ENCODE measurements at regions not wholly inside any gene's neighbourhood (a gene's known extent, or its start where the extent isn't known, plus 50 kb on each side); places are given as distances from the start of the nearest gene placed in this dataset.

DNA sequence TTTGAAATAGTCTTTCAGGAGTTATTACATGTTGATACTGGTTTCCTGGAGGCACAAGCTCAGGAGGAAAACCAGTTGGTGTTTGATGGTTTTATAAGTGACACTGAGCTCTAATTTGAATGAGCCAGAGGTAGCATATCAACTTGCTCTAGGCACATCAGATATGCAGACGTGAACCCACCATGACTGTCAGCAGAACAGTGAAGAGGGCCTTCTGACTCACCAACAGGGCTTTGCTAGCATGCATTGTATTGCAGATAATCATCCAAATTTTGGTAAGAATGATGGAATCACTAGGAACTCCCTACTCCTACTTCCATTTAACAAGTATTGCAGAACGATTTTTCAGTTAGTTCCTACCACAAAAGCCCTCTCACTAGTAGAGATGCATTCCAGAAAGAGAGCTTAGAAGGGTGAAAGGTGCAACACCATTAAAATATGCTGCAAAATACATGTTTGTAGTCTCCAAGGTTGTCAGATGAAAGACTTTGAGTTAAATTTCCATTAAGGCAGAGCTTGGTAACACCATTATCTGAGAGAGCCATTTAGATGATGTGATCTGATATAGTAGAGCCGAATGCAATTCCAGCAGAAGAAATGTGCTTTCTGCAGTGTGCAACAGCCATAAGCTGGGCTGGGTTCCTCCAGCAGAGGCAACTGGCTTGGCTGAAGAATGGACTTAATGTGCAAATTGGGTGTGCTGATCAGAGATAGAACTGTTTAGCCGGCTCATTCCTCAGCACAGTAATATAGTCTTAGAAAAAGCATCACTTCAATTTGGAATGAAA lies 968.7 kb upstream of the ADGRB3 start:
- Histone ChIP-seq H3K4me3 (ENCODE audit: low read depth, low read length) (no peak overlapping the region), H3K36me3 (replicated peaks) (no peaks in the 10 kb centered on the region), H3K27ac (no peak overlapping the region), H3K27me3 (replicated peaks) (no peaks in the 10 kb centered on the region)
- TF ChIP-seq, protein P1, sequence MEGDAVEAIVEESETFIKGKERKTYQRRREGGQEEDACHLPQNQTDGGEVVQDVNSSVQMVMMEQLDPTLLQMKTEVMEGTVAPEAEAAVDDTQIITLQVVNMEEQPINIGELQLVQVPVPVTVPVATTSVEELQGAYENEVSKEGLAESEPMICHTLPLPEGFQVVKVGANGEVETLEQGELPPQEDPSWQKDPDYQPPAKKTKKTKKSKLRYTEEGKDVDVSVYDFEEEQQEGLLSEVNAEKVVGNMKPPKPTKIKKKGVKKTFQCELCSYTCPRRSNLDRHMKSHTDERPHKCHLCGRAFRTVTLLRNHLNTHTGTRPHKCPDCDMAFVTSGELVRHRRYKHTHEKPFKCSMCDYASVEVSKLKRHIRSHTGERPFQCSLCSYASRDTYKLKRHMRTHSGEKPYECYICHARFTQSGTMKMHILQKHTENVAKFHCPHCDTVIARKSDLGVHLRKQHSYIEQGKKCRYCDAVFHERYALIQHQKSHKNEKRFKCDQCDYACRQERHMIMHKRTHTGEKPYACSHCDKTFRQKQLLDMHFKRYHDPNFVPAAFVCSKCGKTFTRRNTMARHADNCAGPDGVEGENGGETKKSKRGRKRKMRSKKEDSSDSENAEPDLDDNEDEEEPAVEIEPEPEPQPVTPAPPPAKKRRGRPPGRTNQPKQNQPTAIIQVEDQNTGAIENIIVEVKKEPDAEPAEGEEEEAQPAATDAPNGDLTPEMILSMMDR (IDR thresholded peaks at IDR 0.05; ENCODE audit: low read depth, low read length, missing control alignments), result no peak
- in situ Hi-C loops (cut with HindIII; ENCODE audit: low pct_ligation_motif_present, low sequenced_read_pairs), result no loop called here
- DNase-seq, result no peak

DNA sequence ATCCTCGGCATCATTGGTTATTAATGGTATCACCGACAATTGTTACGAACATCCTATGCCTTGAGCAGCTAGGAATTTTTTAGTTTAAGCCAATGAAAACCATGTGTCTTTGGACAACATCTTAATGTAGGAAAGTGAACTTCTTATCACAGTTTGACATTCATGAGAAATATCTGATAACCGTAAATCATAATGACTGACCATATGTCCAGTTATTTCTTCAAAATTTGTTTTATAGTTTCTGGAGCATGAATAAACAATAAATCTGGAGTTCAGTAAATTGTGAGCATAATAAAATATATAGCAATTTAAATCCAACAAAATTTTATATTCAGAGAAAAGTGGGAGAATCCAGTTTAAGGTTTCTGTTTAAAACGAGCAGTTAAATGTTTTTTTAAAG lies 970.1 kb upstream of the ADGRB3 start:
- TF ChIP-seq, protein P1 (IDR thresholded peaks at IDR 0.05; ENCODE audit: low read depth, low read length, missing control alignments), result no peak
- no peak overlapping the region for H3K4me3 ChIP-seq (ENCODE audit: low read depth, low read length)
- H3K27me3 ChIP-seq (replicated peaks), result no peaks in the 10 kb centered on the region
- no peak for DNase-seq
- H3K36me3 ChIP-seq (replicated peaks), result no peaks in the 10 kb centered on the region
- in situ Hi-C loops (cut with HindIII; ENCODE audit: low pct_ligation_motif_present, low sequenced_read_pairs), result no loop called here
- no peak overlapping the region for H3K27ac ChIP-seq

DNA sequence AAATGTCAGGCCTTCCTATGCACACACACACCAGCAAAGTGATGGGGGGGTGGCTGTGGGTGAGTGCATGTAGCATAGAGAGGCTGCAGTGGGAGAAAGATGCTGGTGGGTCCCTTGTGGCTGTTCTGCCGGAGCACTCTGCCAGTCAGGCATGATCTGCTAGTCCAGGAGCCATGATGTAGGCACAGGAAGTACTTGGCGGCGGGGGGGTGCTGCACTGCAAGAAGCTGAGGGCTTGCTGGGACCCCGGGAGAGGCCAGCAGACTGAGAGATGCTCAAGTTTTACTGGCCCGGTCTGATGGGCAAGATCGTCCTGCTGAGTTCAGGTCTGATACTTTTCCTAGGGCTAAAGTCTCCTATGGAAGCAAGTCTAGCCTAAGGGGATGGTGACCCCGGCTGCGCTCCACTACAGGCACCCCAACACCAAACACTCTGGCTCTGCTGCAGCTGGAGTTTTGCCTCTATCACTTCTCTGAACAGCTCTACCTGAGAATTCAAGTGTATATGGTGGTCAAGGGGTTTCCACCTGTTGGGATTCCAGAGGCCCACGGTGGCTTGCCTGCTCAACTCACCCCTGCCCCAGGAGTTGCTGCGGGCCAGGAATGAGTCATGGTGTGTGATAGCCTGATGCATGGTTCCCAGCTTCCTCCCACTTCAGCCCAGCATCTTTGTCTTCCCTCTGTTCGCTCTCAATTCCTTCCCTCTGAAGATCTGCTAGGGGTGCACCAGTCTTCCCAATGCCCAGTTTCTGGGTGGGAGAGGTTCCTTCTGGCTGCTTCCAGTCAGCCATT lies 971.8 kb upstream of the ADGRB3 start:
- TF ChIP-seq, protein P1 (IDR thresholded peaks at IDR 0.05; ENCODE audit: low read depth, low read length, missing control alignments), result no peak
- no peak for DNase-seq
- Histone ChIP-seq H3K27ac (no peak overlapping the region), H3K4me3 (ENCODE audit: low read depth, low read length) (no peak overlapping the region), H3K36me3 (replicated peaks) (no peaks in the 10 kb centered on the region), H3K27me3 (replicated peaks) (no peaks in the 10 kb centered on the region)
- in situ Hi-C loops (cut with HindIII; ENCODE audit: low pct_ligation_motif_present, low sequenced_read_pairs), result no loop called here

DNA sequence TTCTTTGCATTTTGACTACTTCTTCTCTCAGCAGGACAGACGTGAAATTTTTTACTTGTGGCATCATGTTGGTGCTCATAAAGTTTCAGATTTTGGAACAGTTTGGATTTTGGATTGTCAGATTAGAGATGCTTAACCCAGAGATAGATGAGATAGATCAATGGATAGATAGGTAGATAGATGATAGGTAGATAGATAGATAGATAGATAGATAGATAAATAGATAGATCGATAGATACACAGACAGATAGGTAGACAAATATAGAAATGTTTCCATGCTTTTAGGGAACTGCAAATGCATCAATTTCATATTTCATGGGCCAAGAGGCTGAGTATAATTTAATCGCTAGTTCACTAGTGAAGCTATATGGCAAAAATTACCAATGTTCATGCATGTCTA lies 981.5 kb upstream of the ADGRB3 start:
- no peak overlapping the region for H3K27ac ChIP-seq
- H3K27me3 ChIP-seq (replicated peaks), result no peaks in the 10 kb centered on the region
- TF ChIP-seq, protein P1 (IDR thresholded peaks at IDR 0.05; ENCODE audit: low read depth, low read length, missing control alignments), result no peak
- H3K4me3 ChIP-seq (ENCODE audit: low read depth, low read length), result no peak overlapping the region
- in situ Hi-C loops (cut with HindIII; ENCODE audit: low pct_ligation_motif_present, low sequenced_read_pairs), result no loop called here
- no peak for DNase-seq
- H3K36me3 ChIP-seq (replicated peaks), result no peaks in the 10 kb centered on the region

DNA sequence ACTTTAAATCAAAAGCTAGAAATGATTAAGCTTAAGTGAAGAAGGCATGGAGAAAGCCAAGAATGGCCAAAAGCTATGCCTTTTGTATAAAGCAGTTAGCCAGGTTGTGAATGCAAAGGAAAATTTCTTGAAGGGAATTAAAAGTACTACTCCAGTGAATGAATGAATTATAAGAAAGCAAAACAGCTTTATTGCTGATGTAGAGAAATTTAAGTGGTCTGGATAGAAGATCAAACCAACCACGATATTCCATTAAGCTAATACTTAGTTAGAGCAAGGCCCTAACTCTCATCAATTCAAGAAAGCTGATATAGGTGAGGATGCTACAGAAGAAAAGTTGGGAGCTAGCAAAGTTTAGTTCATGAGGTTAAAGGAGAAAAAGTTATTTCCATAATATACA lies 988.5 kb upstream of the ADGRB3 start:
- H3K27ac ChIP-seq, result no peak overlapping the region
- H3K36me3 ChIP-seq (replicated peaks), result no peaks in the 10 kb centered on the region
- TF ChIP-seq, protein P1 (IDR thresholded peaks at IDR 0.05; ENCODE audit: low read depth, low read length, missing control alignments), result no peak
- DNase-seq, result no peak
- H3K27me3 ChIP-seq (replicated peaks), result no peaks in the 10 kb centered on the region
- in situ Hi-C loops (cut with HindIII; ENCODE audit: low pct_ligation_motif_present, low sequenced_read_pairs), result no loop called here
- H3K4me3 ChIP-seq (ENCODE audit: low read depth, low read length), result no peak overlapping the region

All from brain microvascular endothelial cell (primary cell).